Neural progenitor cell (in vitro differentiated cells): ENCODE measurements at regions not wholly inside any gene's neighbourhood (a gene's known extent, or its start where the extent isn't known, plus 50 kb on each side); places are given as distances from the start of the nearest gene placed in this dataset.

Experiments used
- EZH2 ChIP-seq: fragments of 200-600 bp; sonication (generic); IDR thresholded peaks from 2 replicates; pipeline ENCODE4 v1.6.1; 2017; ENCODE audit warnings: antibody characterized with exemption, mild to moderate bottlenecking, moderate library complexity
- EZH2phosphoT487 ChIP-seq: fragments of 200-600 bp; sonication (generic); IDR thresholded peaks from 2 replicates; pipeline ENCODE4 v1.6.1; 2017; ENCODE audit warnings: antibody characterized with exemption
- TF ChIP-seq, protein P1 (sequence below): fragments of 200-600 bp; sonication (generic); IDR thresholded peaks from 2 replicates; pipeline ENCODE4 v1.5.1; 2017; ENCODE audit warnings: antibody characterized with exemption, mild to moderate bottlenecking

GRCh38 chr5:93221773-93222172 lies 359.2 kb downstream of the NR2F1-AS1 start:
- no peak for TF ChIP-seq EZH2phosphoT487
- TF ChIP-seq, protein P1, sequence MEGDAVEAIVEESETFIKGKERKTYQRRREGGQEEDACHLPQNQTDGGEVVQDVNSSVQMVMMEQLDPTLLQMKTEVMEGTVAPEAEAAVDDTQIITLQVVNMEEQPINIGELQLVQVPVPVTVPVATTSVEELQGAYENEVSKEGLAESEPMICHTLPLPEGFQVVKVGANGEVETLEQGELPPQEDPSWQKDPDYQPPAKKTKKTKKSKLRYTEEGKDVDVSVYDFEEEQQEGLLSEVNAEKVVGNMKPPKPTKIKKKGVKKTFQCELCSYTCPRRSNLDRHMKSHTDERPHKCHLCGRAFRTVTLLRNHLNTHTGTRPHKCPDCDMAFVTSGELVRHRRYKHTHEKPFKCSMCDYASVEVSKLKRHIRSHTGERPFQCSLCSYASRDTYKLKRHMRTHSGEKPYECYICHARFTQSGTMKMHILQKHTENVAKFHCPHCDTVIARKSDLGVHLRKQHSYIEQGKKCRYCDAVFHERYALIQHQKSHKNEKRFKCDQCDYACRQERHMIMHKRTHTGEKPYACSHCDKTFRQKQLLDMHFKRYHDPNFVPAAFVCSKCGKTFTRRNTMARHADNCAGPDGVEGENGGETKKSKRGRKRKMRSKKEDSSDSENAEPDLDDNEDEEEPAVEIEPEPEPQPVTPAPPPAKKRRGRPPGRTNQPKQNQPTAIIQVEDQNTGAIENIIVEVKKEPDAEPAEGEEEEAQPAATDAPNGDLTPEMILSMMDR, result no peak
- TF ChIP-seq EZH2, result no peak
